ENCODE measurements at regions not wholly inside any gene's neighbourhood (a gene's known extent, or its start where the extent isn't known, plus 50 kb on each side); places are given as distances from the start of the nearest gene placed in this dataset.

- H3K36me3 ChIP-seq, result no peaks in the 10 kb centered on the region
- no peak for DNase-seq (ENCODE audit: low spot score in 2 of 2)
- H3K27ac ChIP-seq, result no peak overlapping the region
- H3K27me3 ChIP-seq, result peaks cover 0 to 11% of the 10 kb centered on the region in 2 donors
- no peak for TF ChIP-seq CTCF (IDR thresholded peaks at IDR 0.05)
- no peak for TF ChIP-seq POLR2A (IDR thresholded peaks at IDR 0.05)
- no peak for TF ChIP-seq EP300 (IDR thresholded peaks at IDR 0.05)
- WGBS, 2 donors, result 79 to 81% methylated on average over 8 of the region's 8 CpGs
- peaks cover 0 to 9% (median 0%) of the 10 kb centered on the region in 4 donors for H3K9me3 ChIP-seq
- peaks cover 0 to 7% (median 0%) of the 10 kb centered on the region in 4 donors for H3K4me1 ChIP-seq
- no peak overlapping the region for H3K4me3 ChIP-seq
Observed at GRCh38 chr2:239685556-239685955, 284.7 kb upstream of the HDAC4 start.

GRCh38 chr2:239684996-239685395 lies 284.2 kb upstream of the HDAC4 start:
- H3K4me1 ChIP-seq, result peaks cover 0 to 7% (median 0%) of the 10 kb centered on the region in 4 donors
- H3K27ac ChIP-seq, result no peak overlapping the region
- DNase-seq (ENCODE audit: low spot score in 2 of 2), result no peak
- TF ChIP-seq EP300 (IDR thresholded peaks at IDR 0.05) (no peak), POLR2A (IDR thresholded peaks at IDR 0.05) (no peak), CTCF (IDR thresholded peaks at IDR 0.05) (no peak)
- no peaks in the 10 kb centered on the region for H3K36me3 ChIP-seq
- 77 to 84% methylated on average over 4 of the region's 4 CpGs for WGBS, 2 donors
- no peak overlapping the region for H3K4me3 ChIP-seq
- peaks cover 0 to 11% of the 10 kb centered on the region in 2 donors for H3K27me3 ChIP-seq
- H3K9me3 ChIP-seq, result peaks cover 0 to 12% (median 0%) of the 10 kb centered on the region in 4 donors

GRCh38 chr2:239684271-239684810 lies 283.5 kb upstream of the HDAC4 start:
- no peak for DNase-seq (ENCODE audit: low spot score in 2 of 2)
- Histone ChIP-seq H3K4me1 (peaks cover 0 to 7% (median 0%) of the 10 kb centered on the region in 4 donors), H3K27me3 (peaks cover 0 to 11% of the 10 kb centered on the region in 2 donors), H3K36me3 (no peaks in the 10 kb centered on the region), H3K4me3 (no peak overlapping the region), H3K27ac (no peak overlapping the region), H3K9me3 (peaks cover 0 to 14% (median 0%) of the 10 kb centered on the region in 4 donors)
- TF ChIP-seq EP300 (IDR thresholded peaks at IDR 0.05) (no peak), POLR2A (IDR thresholded peaks at IDR 0.05) (no peak), CTCF (IDR thresholded peaks at IDR 0.05) (no peak)
- 84 to 93% methylated on average over 6 of the region's 6 CpGs for WGBS, 2 donors

- Histone ChIP-seq H3K36me3 (no peaks in the 10 kb centered on the region), H3K27ac (no peak overlapping the region), H3K9me3 (peaks cover 0 to 14% (median 0%) of the 10 kb centered on the region in 4 donors), H3K4me3 (no peak overlapping the region), H3K4me1 (no peaks in the 10 kb centered on the region), H3K27me3 (peaks cover 0 to 11% of the 10 kb centered on the region in 2 donors)
- WGBS, 2 donors, result 93 to 96% methylated on average over 2 of the region's 2 CpGs
- TF ChIP-seq CTCF (IDR thresholded peaks at IDR 0.05) (no peak), EP300 (IDR thresholded peaks at IDR 0.05) (no peak)
- no peak for DNase-seq (ENCODE audit: low spot score in 2 of 2)
Observed at GRCh38 chr2:239682518-239682917, 281.7 kb upstream of the HDAC4 start.

- TF ChIP-seq CTCF (IDR thresholded peaks at IDR 0.05) (no peak), POLR2A (IDR thresholded peaks at IDR 0.05) (no peak), EP300 (IDR thresholded peaks at IDR 0.05) (no peak)
- 78 to 93% methylated on average over 1 of the region's 1 CpG for WGBS, 2 donors
- no peak for DNase-seq (ENCODE audit: low spot score in 2 of 2)
- Histone ChIP-seq H3K36me3 (no peaks in the 10 kb centered on the region), H3K27ac (no peak overlapping the region), H3K27me3 (peaks cover 0 to 5% of the 10 kb centered on the region in 2 donors), H3K9me3 (peaks cover 0 to 14% (median 0%) of the 10 kb centered on the region in 4 donors), H3K4me1 (no peaks in the 10 kb centered on the region), H3K4me3 (no peak overlapping the region)
Observed at GRCh38 chr2:239679755-239680154, 278.9 kb upstream of the HDAC4 start.

All from tibial nerve (tissue), 4 donors.